NCI-H2227 (cell line): ENCODE measurements at regions not wholly inside any gene's neighbourhood (a gene's known extent, or its start where the extent isn't known, plus 50 kb on each side); places are given as distances from the start of the nearest gene placed in this dataset.
"Not testable (repeated sequence)": the region's sequence is repeated elsewhere in the genome, so short reads cannot be mapped to it uniquely, and the experiment has no call there.

Experiments
- DNase-seq: peaks from one replicate; lab custom pipeline; 2025; ENCODE audit not compliant: unreplicated experiment; lab: John Stamatoyannopoulos, UW

- DNase-seq, result no peak
Observed at GRCh38 chr10:34957531-34957930, 132.6 kb downstream of the CUL2 start.

GRCh38 chr10:34956756-34957155 lies 133.4 kb downstream of the CUL2 start:
- no peak for DNase-seq

GRCh38 chr10:34955391-34955790 lies 134.8 kb downstream of the CUL2 start:
- DNase-seq, result no peak

- no peak for DNase-seq
Observed at GRCh38 chr10:34954142-34954541, 136.0 kb downstream of the CUL2 start.

- not testable (repeated sequence) for DNase-seq
Observed at GRCh38 chr10:34951263-34951887, 136.3 kb upstream of the PARD3 start.

GRCh38 chr10:34945951-34946522 lies 130.9 kb upstream of the PARD3 start:
- DNase-seq, result not testable (repeated sequence)

- no peak for DNase-seq
Observed at GRCh38 chr10:34941471-34942357, 126.6 kb upstream of the PARD3 start.

GRCh38 chr10:34940436-34940835 lies 125.3 kb upstream of the PARD3 start:
- DNase-seq, result no peak

- DNase-seq, result no peak
Observed at GRCh38 chr10:34938399-34938670, 123.2 kb upstream of the PARD3 start.

- not testable (repeated sequence) for DNase-seq
Observed at GRCh38 chr10:34937643-34938398, 122.7 kb upstream of the PARD3 start.

- no peak for DNase-seq
Observed at GRCh38 chr10:34936061-34936460, 121.0 kb upstream of the PARD3 start.

- DNase-seq, result peak; percentile 41
Observed at GRCh38 chr10:34933676-34934075, 118.6 kb upstream of the PARD3 start.

GRCh38 chr10:34932235-34932634 lies 117.1 kb upstream of the PARD3 start:
- DNase-seq, result no peak

- DNase-seq, result peak; percentile 14
Observed at GRCh38 chr10:34931216-34931615, 116.1 kb upstream of the PARD3 start.

- DNase-seq, result no peak
Observed at GRCh38 chr10:34922138-34922537, 107.0 kb upstream of the PARD3 start.

- DNase-seq, result no peak
Observed at GRCh38 chr10:34920578-34920977, 105.5 kb upstream of the PARD3 start.

- peak; percentile 32 for DNase-seq
Observed at GRCh38 chr10:34918776-34919315, 103.8 kb upstream of the PARD3 start.

- peak; percentile 32 for DNase-seq
Observed at GRCh38 chr10:34918060-34918775, 103.1 kb upstream of the PARD3 start.

- no peak for DNase-seq
Observed at GRCh38 chr10:34916314-34916713, 101.2 kb upstream of the PARD3 start.

- no peak for DNase-seq
Observed at GRCh38 chr10:34912771-34913170, 97.7 kb upstream of the PARD3 start.
